ENCODE measurements at regions not wholly inside any gene's neighbourhood (a gene's known extent, or its start where the extent isn't known, plus 50 kb on each side); places are given as distances from the start of the nearest gene placed in this dataset.

DNA sequence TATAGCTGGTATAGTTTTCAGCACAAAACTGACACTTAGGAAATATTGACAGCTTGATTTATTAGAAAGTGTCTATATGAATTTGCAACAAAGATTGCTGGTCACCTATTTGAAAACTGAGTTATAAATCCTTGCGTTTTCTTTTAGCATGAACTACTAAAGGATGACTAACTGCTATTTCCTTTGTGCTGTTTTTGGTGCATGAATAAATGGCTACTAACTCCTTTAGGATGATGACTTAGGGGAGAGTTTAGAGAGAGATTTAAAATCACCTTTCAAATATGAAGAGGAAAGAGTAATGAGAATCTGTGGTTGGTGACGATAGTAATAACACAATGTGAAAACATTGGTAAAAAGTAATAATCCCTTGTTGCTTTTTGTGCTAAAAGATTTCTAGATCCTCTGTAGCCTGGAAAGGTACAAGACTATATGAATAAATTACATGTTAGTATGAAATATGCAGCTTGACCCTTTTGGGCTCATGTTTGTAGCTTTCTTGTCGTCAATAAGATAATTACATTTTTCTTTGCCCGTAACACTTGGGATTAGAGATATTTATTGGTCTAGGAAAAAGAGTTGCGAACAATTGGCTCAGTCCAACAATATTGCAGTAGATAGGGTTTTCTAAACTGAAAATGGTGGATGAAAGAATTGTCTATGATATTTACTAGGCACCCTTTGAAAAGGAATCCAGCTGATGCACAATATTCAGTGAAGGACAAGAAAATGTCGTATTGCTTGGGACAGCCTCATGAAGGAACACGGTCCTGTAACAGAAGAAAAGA, 453.0 kb downstream of the ADAMTS20 start:
- TF ChIP-seq, protein P1, sequence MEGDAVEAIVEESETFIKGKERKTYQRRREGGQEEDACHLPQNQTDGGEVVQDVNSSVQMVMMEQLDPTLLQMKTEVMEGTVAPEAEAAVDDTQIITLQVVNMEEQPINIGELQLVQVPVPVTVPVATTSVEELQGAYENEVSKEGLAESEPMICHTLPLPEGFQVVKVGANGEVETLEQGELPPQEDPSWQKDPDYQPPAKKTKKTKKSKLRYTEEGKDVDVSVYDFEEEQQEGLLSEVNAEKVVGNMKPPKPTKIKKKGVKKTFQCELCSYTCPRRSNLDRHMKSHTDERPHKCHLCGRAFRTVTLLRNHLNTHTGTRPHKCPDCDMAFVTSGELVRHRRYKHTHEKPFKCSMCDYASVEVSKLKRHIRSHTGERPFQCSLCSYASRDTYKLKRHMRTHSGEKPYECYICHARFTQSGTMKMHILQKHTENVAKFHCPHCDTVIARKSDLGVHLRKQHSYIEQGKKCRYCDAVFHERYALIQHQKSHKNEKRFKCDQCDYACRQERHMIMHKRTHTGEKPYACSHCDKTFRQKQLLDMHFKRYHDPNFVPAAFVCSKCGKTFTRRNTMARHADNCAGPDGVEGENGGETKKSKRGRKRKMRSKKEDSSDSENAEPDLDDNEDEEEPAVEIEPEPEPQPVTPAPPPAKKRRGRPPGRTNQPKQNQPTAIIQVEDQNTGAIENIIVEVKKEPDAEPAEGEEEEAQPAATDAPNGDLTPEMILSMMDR (IDR thresholded peaks at IDR 0.05) = no peak
- ATAC-seq (ENCODE audit: low FRiP score) (no peak), DNase-seq (ENCODE audit: low spot score) (no peak)

DNA sequence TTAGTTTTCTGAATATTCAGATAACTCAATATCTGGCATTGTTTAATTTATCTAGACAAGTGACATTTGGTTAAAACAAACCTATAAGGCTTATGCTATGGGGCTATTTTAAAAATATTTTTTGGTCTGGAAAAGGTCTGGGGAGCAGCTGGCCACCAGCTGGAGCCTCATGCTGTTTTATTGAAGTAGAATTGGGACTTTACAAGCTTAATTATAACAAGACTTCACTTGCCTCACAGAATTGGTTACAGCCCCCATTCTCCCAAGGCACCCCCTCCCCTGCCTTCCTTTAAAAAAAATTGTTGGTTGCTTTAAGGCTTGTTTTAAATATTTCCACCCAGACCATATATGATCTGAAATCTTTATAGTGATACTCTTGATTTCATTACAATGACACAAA, 453.9 kb downstream of the ADAMTS20 start:
- ATAC-seq (ENCODE audit: low FRiP score) (no peak), DNase-seq (ENCODE audit: low spot score) (no peak)
- TF ChIP-seq, protein P1 (IDR thresholded peaks at IDR 0.05) = no peak

DNA sequence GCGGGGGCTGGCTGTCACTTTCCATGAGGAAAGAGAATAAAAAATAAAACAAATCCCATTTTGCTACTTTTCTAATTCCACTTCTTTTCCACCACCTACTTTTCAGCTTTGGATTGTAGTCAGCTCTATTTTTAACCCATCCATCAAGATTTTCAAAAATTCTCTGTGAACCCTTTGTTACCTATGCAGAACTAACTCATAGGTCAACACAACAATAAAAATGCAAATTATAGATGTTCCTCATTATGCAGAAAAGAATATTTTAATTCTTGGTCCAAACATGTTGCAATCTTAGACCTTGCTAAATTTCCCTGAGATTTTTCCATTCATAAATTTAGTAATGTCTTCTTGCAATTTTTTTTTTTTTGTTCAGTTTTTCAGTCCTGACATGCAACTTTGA, 454.5 kb downstream of the ADAMTS20 start:
- no peak for DNase-seq (ENCODE audit: low spot score)
- no peak for ATAC-seq (ENCODE audit: low FRiP score)
- TF ChIP-seq, protein P1 (IDR thresholded peaks at IDR 0.05) = no peak

DNA sequence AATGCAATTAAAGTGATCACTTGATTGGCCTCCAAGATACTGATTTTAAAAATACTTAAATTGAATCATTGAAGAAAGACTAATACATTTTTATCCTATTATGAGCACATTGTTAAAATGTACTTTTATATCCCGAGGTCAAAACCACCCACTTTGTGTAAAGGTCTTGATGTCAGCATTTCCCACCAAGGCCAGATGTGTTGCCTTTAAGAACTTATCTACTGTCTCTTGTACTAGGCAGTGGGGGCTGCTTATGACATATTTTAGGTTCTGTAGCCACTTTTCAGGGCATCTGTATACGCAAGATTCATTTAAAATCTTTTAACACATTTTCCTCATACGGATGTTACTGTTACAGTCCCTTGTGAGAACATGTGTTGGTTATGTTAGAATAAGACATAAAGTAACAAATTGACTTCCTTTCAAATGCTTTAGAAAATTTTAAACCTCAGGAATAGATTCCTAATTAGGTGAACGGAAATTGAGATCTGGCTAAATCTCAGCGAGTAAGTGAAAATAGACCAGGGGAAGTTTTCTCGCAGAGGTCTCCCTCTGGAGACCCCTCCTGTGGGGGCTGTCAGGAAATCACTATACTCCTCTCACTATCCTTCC, 456.2 kb downstream of the ADAMTS20 start:
- TF ChIP-seq, protein P1 (IDR thresholded peaks at IDR 0.05) = no peak
- no peak for DNase-seq (ENCODE audit: low spot score)

DNA sequence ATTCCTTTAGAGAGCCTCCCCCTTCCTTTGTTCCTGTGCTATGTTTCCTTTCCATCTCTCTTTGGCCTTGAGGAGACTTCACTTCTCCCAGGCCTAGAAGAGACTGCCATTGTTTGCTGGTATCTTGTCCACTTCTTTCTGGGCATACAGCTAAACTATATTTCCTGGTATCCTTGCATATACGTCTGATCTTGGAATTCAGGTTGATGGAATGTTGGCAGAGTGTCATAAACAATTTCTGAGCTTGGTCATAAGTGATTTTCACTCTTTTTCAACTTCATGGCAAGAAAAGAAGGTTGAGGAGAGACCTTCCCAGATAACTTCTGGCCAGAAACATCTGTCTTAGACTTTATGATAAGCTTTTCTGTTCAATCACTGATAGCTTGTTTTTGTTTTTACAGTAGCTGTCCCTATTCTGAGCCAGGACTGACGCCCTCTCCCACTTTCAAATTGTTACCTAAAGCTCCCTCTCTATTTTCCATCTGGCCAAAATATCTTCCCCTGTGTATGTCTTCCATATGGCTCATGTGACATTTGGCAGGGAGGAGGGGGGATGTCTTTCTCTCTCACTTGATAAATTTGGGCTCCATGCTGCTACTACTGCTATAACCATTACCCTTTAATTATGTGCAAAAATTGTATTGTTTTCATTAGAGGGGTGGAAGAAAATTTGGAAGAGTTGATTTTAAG, 457.0 kb downstream of the ADAMTS20 start:
- TF ChIP-seq, protein P1 (IDR thresholded peaks at IDR 0.05) = no peak
- DNase-seq (ENCODE audit: low spot score) (no peak), ATAC-seq (ENCODE audit: low FRiP score) (no peak)

More for the DNA sequence above, 456.2 kb downstream of the ADAMTS20 start:
- no peak for ATAC-seq (ENCODE audit: low FRiP score)

DNA sequence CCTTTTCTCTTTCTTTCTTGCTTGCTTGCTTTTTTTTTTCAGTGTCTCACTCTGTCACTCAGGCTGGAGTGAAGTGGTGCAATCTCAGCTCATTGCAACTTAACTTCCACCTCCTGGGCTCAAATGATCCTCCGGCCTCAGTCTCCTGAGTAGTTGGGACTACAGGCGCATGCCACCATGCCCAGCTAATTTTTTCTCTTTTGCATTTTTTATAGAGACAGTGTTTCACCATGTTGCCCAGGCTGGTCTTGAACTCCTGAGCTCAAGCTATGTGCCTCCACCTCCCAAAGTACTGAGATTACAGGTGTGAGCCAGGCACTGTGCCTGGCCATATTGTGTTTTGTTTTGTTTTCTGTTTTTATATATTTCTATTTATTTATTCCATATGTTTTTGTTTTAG, 461.0 kb downstream of the ADAMTS20 start:
- ATAC-seq (ENCODE audit: low FRiP score) (no peak), DNase-seq (ENCODE audit: low spot score) (no peak)
- TF ChIP-seq, protein P1 (IDR thresholded peaks at IDR 0.05) = no peak

Data from omental fat pad (tissue), 3 donors.